ENCODE measurements at regions not wholly inside any gene's neighbourhood (a gene's known extent, or its start where the extent isn't known, plus 50 kb on each side); places are given as distances from the start of the nearest gene placed in this dataset.

DNA sequence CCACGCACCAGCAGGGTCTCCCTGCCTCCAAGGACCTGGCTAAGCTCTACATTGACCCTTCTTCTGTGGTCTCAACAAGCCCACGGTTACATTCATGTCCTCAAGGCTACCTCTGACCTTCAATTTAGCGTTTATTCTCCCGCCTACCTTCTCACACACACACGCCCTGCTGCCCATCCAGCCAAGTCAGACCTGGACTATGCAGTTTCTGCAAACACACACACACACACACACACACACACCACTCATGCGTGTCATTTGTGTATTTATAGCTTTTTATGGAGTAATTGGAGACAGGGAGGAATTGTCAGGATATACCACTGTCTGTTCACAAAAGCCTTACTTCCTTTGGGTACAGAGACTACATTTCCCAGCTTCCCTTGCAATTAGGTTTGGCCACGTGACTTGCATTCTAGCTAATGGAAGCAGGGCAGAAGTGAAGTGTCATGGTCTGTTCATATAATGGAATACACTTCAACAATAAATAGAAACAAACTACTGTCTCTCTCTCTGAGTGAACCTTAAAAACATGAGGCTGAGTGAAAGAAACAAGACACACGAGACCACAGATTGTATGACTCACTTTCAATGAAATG, 53.8 kb upstream of the CPXM2 start:
- H3K23me2 ChIP-seq (ENCODE audit: low read depth, low read length), result no peaks in the 10 kb centered on the region
- ChIA-PET CTCF (ENCODE audit: partially characterized antibody) (interaction anchor here (1.8 kb wide), 1 partner anchor 16 kb away, joined by 5 read pairs; no protein-coding TSS in a partner anchor), POLR2A (ENCODE audit: partially characterized antibody) (no interaction called here)
- H2BK12ac ChIP-seq (ENCODE audit: low read depth, low read length), result no peak overlapping the region
- no peak overlapping the region for H2BK120ac ChIP-seq (replicated peaks; ENCODE audit: low read depth, low read length)
- peaks cover 0 to 8% (median 0%) of the 10 kb centered on the region in 4 experiments; a peak in 2 of 7 replicates for H3K4me1 ChIP-seq (replicated peaks in 1 of 4; ENCODE audit: control insufficient read depth in 3 of 4, insufficient read depth in 4 of 4, low read length in 3 of 4)
- H2BK20ac ChIP-seq (ENCODE audit: low read length), result no peak overlapping the region
- no peak overlapping the region for H3K14ac ChIP-seq (ENCODE audit: insufficient read length)
- H3K4ac ChIP-seq (replicated peaks; ENCODE audit: insufficient read length, low read depth, low read length), result no peak overlapping the region
- H3K18ac ChIP-seq (ENCODE audit: extremely low read depth, low read length), result no peak overlapping the region
- FAIRE-seq, result peak; percentile 96
- H3K9me3 ChIP-seq (ENCODE audit: insufficient read depth in 2 of 2, low read depth in 1 of 2, low read length in 1 of 2), result no peaks in the 10 kb centered on the region
- no peak for DNase-seq (ENCODE audit: low read depth in 1 of 2, low spot score in 2 of 2)
- no peak overlapping the region for H3K56ac ChIP-seq (replicated peaks; ENCODE audit: insufficient read length, low read depth, low read length)
- WGBS, 2 experiments (ENCODE audit: extremely low coverage in 1 of 2, insufficient coverage in 1 of 2, insufficient read length in 1 of 2, insufficient replicate concordance in 2 of 2, low coverage in 1 of 2, low lambda C conversion rate in 2 of 2, missing lambda C conversion rate in 1 of 2), result 77% methylated on average over 6 of the region's 8 CpGs; no CpG with 5 or more reads in 1 of the 2 experiments
- no peak overlapping the region for H3K4me3 ChIP-seq (ENCODE audit: extremely low read depth in 1 of 4, insufficient read depth in 2 of 4, low read depth in 3 of 4, low read length in 4 of 4)
- H3K79me1 ChIP-seq (ENCODE audit: low read depth, low read length), result no peaks in the 10 kb centered on the region
- H3K27me3 ChIP-seq (replicated peaks in 1 of 4; ENCODE audit: control insufficient read depth in 3 of 4, extremely low read depth in 1 of 4, insufficient read depth in 3 of 4, low read length in 3 of 4), result no peaks in the 10 kb centered on the region
- peak overlapping the region; percentile 38 for H4K91ac ChIP-seq (replicated peaks; ENCODE audit: insufficient read length, low read length)
- no peaks in the 10 kb centered on the region for H4K20me1 ChIP-seq (replicated peaks in 1 of 2; ENCODE audit: control insufficient read depth in 1 of 2, insufficient read depth in 2 of 2, low read length in 2 of 2)
- no peak overlapping the region for H3K23ac ChIP-seq (ENCODE audit: insufficient read length)
- no peak overlapping the region for H2AK5ac ChIP-seq (ENCODE audit: low read depth, low read length)
- H2AFZ ChIP-seq (ENCODE audit: low read length), result peak overlapping the region; percentile 97
- H3K36me3 ChIP-seq (ENCODE audit: control insufficient read depth in 2 of 4, insufficient read depth in 4 of 4, low read length in 3 of 4), result no peaks in the 10 kb centered on the region
- no peak overlapping the region for H3K27ac ChIP-seq (ENCODE audit: low read depth, low read length)
- H4K5ac ChIP-seq (ENCODE audit: insufficient read length, low read depth, low read length), result no peak overlapping the region
- H2BK15ac ChIP-seq (ENCODE audit: low read length), result no peak overlapping the region
- H3K79me2 ChIP-seq (ENCODE audit: control insufficient read depth in 1 of 2, insufficient read depth in 2 of 2, low read length in 2 of 2), result no peaks in the 10 kb centered on the region
- no peak overlapping the region; the same call in 1 of the 2 replicates for H4K8ac ChIP-seq (ENCODE audit: extremely low read depth, insufficient read depth, low read length)
- H3K4me2 ChIP-seq (ENCODE audit: insufficient read depth in 1 of 2, low read depth in 2 of 2, low read length in 2 of 2), result no peak overlapping the region
- no peak overlapping the region for H3K9ac ChIP-seq (replicated peaks in 1 of 4; ENCODE audit: extremely low read depth in 1 of 4, low read depth in 3 of 4, low read length in 3 of 4)
- no peak overlapping the region for H2BK5ac ChIP-seq (ENCODE audit: low read depth, low read length)
- no peak for TF ChIP-seq TCF12 (IDR thresholded peaks at IDR 0.05; ENCODE audit: low read depth, low read length)
- no peak for TF ChIP-seq GABPA (IDR thresholded peaks at IDR 0.05; ENCODE audit: borderline replicate concordance, insufficient read depth, low read length)
- TF ChIP-seq BCL11A (IDR thresholded peaks at IDR 0.05; ENCODE audit: low read depth in 2 of 2, low read length in 2 of 2), result no peak
- peak; percentile 87 for TF ChIP-seq USF2 (IDR thresholded peaks at IDR 0.05; ENCODE audit: low read length)
- TF ChIP-seq JUND (IDR thresholded peaks at IDR 0.05; ENCODE audit: low read length), result no peak
- no peak for TF ChIP-seq RXRA (IDR thresholded peaks at IDR 0.05; ENCODE audit: insufficient read depth, low read depth, low read length)
- TF ChIP-seq SAP30 (IDR thresholded peaks at IDR 0.05; ENCODE audit: insufficient read depth, insufficient replicate concordance, low read length), result no peak
- TF ChIP-seq SP1 (IDR thresholded peaks at IDR 0.05; ENCODE audit: low read depth, low read length), result no peak
- peak; percentile 49; the same call in 1 of the 2 replicates for TF ChIP-seq ATF3 (IDR thresholded peaks at IDR 0.05; ENCODE audit: insufficient read depth, low read depth, low read length)
- no peak for TF ChIP-seq EZH2 (IDR thresholded peaks at IDR 0.05; ENCODE audit: low read depth, low read length, severe bottlenecking)
- TF ChIP-seq POU5F1 (IDR thresholded peaks at IDR 0.05; ENCODE audit: low read depth, low read length), result no peak
- TF ChIP-seq RFX5 (IDR thresholded peaks at IDR 0.05; ENCODE audit: borderline replicate concordance, low read depth, low read length), result no peak

All from H1 (cell line).